Activated CD8-positive, alpha-beta memory T cell treated with anti-CD3 and anti-CD28 coated beads, Interleukin-2, amount 50 U/mL, for 48 hours (primary cell): ENCODE measurements at regions not wholly inside any gene's neighbourhood (a gene's known extent, or its start where the extent isn't known, plus 50 kb on each side); places are given as distances from the start of the nearest gene placed in this dataset.

Experiments used
- DNase-seq: peaks from one replicate; pipeline ENCODE4 v3.0.0-alpha.2; 2020

DNA sequence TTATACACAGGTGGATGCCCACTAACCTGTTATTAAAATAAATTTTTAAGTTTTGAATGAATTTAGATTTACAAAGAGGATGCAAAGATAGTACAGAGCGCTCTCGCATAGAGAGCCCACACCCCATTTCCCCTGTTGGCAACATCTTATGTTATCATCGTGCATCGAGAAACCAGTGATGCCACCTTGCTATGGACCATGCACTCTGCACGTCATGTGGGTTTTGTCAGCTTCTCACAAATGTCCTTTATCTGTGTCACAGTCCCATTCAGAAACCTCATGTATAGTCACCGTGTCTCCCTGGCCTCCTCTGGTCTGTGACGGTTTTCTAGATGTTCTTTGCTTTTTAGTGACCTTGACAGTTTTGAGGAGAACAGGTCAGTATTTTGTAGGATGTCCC, 60.0 kb downstream of the ING1 start:
- DNase-seq = no peak

GRCh38 chr13:110774051-110774450, 60.6 kb downstream of the ING1 start:
- no peak for DNase-seq

GRCh38 chr13:110774490-110774889, 61.0 kb downstream of the ING1 start:
- DNase-seq = no peak

- no peak for DNase-seq
These were observed 62.1 kb downstream of the ING1 start for GRCh38 chr13:110775576-110775975.

DNA sequence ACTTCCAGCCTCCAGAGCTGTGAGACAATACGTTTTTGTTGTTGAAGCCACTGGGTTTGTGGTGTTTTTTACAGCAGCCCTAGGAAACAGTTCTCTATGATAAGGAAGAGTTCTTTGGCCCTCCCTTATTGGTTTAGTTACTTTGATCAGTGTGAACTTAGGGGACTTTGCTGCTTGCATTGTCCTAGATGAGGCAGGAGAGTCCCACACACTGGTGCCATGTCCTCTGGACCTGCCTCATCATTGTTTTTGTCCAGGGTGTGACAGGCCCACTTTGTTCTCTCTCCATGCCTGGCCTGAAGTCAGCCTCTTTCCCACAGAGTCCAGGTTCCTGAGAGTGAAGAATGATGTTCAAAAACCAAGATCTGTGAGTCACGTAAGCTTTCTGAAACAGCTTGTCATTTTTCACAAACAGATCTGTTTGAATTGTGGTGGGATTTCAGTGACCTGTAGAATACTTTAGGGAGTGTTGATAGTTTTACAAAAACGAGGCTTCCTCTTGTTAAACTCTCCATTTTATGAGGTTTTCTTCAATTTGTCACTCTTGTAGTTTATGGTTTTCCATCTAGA, 63.8 kb downstream of the ING1 start:
- DNase-seq = no peak

DNA sequence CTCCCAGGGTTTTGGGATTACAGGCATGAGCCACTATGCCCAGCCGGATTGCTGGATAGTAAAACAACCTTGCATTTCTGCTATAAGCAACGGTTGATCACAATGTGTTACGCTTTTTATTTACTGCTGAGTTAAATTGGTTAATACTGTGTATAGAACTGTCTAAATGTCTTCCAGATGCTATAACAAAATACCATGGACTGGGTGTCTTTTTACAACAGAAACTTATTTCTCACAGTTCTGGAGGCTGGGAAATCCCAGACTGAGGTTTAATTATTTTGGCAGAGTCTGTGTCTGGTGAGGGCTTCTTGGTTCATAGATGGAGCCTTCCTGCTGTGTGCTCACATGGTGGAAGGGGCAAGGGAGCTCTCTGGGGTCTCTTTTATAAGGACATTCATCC, 65.5 kb downstream of the ING1 start:
- DNase-seq = no peak

- no peak for DNase-seq
These were observed 66.9 kb downstream of the ING1 start for GRCh38 chr13:110780422-110780821.

GRCh38 chr13:110782185-110782584, 68.7 kb downstream of the ING1 start:
- no peak for DNase-seq

- no peak for DNase-seq
These were observed 71.2 kb downstream of the ING1 start for GRCh38 chr13:110784704-110785103.

DNA sequence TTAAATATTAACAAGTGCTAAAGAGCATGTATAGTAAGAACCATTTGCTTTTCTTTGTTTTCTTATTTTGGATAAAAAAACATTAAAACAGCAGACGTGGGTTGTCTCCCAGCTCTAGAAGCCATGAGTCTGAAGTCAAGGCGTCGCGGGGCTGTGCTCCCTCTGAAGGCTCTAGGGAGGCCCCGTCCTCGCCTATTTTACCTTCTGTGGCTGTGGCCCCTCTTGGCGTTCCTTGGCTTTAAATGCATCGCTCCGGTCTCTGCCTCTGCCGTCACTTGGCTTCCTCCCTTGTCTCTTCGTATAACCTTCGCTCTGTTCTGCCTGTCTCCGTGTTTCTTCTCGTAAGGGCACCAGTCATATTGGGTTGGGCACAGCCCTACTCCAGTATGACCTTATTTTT, 75.3 kb downstream of the ING1 start:
- DNase-seq = no peak

- DNase-seq = no peak
These were observed 76.4 kb downstream of the ING1 start for GRCh38 chr13:110789871-110790270.

DNA sequence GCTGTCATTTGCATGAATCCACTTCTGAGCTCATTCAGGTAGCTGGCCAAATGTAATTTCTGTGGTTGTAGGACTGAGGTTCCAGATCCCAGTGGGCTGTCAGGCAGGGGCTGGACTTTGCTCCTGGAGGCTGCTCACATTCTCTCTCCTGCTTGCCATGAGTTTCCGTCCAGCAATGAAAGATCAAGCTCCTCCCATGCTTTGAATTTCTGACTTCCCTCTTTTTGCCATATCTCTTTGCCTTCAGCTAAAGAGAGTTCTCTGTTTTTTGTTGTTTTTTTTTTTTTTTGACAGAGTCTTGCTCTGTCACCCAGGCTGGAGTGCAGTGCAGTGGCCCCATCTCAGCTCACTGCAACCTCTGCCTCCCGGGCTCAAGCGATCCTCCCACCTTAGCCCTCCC, 76.9 kb downstream of the ING1 start:
- DNase-seq = no peak

GRCh38 chr13:110794209-110794608, 80.7 kb downstream of the ING1 start:
- DNase-seq = no peak

- no peak for DNase-seq
These were observed 83.9 kb downstream of the ING1 start for GRCh38 chr13:110797230-110797877.

- DNase-seq = no peak
These were observed 84.8 kb downstream of the ING1 start for GRCh38 chr13:110798081-110798994.

DNA sequence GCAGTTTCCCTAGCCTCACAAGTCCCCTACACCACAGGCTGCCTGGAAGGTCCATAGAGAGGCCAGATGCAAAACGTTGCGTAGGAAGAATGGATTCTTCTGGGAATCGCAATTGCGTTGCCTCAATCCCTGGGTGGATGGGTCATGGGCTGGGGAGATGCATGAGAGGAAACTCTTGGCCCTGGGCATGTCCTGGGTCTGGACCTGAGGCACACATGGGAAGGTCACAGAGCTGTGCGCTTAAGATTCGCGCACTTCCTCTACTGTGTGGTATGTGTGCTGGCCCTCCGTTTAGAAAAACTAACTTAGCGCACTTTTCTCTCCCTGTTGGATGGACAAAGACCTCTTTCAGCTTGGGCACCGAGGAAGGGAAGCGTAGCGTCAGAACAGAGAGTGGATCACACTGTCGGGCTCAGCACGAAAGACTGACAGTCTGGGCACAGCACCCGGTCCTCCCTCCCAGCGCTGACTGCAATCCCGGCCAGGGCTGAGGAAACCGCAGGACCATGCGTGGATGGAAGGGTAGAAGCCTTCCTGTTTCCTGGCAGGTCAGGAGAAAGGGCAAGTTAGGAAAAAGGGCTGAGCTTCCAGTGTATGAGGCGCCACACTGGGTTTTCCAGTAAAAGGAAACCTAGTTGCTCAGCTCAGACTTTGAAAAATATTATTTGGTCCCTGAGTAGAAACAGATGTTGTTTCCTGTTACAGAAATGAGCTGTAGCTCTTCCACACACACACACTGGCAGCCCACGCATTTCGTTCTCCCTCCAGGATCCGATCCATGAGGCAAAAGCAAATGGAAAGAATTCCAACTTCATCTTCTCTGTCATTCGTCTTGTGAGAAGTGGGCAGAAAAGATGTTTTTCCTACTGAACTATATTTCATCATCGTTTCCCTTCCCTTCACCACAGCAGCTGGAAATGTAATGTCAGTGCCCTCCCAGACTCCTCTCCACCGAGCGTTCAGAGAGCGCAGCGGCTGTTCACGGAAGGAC, 86.0 kb downstream of the ING1 start:
- DNase-seq = no peak

- DNase-seq = no peak
These were observed 87.5 kb downstream of the ING1 start for GRCh38 chr13:110801044-110801443.

DNA sequence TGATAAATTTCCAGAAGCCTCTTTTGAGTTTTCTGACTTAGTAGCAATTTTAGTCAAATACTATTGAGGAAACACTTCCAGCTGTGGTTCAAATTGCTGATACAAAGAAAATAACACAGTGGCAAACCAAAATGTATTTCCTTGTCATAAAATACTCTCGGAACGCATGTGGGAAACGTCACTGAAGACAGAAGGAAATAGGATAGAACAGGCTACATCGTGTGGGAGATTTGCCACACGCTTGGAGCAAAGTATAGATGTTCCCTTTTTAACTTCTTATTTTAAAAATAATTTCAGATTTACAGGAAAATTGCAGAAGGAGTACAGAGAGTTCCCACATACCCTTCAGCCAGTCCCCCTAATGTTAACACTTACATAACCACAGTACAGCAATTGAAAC, 88.8 kb downstream of the ING1 start:
- DNase-seq = no peak

- no peak for DNase-seq
These were observed 93.1 kb downstream of the ING1 start for GRCh38 chr13:110806636-110807035.

DNA sequence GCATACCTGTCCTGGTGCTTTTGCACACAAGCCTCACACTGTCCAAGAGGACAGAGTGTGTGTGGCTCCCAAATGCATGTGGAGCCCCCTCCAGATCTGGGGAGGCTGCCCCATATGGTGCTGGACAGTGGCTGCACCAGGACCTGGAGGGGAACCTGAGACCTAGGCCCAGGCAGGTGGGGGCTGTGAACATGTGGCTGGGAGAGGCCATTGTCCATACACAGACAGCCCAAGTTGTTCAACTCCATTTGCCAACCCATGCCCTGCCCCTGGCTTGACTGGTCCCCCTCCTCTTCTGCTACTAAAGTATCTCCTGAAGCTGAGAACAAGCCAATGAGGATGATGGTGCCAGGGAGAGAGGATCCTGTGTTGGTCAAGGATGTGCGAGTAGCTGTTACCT, 94.0 kb downstream of the ING1 start:
- DNase-seq = no peak

- no peak for DNase-seq
These were observed 94.6 kb downstream of the ING1 start for GRCh38 chr13:110808138-110808537.

DNA sequence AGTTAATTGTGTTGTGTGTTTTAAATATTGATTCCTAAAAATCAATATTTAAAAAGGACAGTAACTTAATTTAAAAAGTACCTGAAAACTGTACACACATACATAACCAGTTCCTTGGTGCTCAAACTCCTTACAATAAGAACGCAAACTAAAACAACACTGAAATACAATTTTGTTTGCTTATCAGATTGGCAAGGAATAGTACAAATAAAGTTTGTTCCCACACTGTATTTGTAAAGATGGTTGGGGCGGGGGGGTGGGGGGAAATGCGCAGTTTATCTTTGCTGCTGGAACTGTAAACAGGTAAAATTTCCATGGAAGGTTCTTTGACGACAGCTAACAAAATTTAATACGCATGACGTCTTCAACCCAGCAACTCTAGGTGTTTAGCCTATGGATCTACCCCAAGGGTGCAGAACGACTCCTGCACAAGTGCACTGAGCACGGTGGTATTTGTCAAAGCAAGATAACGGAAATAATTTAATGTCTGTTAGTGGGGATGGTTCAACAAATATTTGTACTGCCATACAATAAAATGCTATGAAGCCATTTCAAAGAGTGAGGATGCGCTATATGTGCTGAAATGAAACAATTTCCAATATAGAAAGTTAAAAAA, 96.5 kb downstream of the ING1 start:
- no peak for DNase-seq
